Gastroesophageal sphincter (tissue), 4 donors: ENCODE measurements at regions not wholly inside any gene's neighbourhood (a gene's known extent, or its start where the extent isn't known, plus 50 kb on each side); places are given as distances from the start of the nearest gene placed in this dataset.
A peak's percentile ranks its signal among the peaks of the same experiment; 100 is the strongest.

Experiments
- ATAC-seq: fragments of 150-250 bp; one replicate; pipeline ENCODE4 v1.9.1; 2016; ENCODE audit warnings: mild to moderate bottlenecking, moderate library complexity
- H3K27ac ChIP-seq, 4 donors: fragments of 200-600 bp; sonication (generic) in 3 of 4; 1 replicate in 3 of 4; 2 replicates in 1 of 4; pipeline ENCODE4 v1.5.1; 2016 to 2019
- H3K27me3 ChIP-seq: fragments of 200-600 bp; sonication (generic); one replicate; pipeline ENCODE4 v1.5.1; 2019
- H3K36me3 ChIP-seq, 2 donors: fragments of 200-600 bp; sonication (generic); one replicate each; pipeline ENCODE4 v1.5.1; 2019; ENCODE audit warnings: control low read depth in 1 of 2
- H3K4me1 ChIP-seq, 3 donors: fragments of 200-600 bp; sonication (generic); 1 replicate in 2 of 3; 2 replicates in 1 of 3; pipeline ENCODE4 v1.5.1; 2016 to 2019; ENCODE audit warnings: control low read depth in 2 of 3
- H3K4me3 ChIP-seq, 2 donors: fragments of 200-600 bp; sonication (generic); one replicate each; pipeline ENCODE4 v1.5.1; 2019; ENCODE audit warnings: mild to moderate bottlenecking in 1 of 2, moderate library complexity in 1 of 2
- H3K9me3 ChIP-seq, 3 donors: fragments of 200-600 bp; sonication (generic); one replicate each; pipeline ENCODE4 v1.5.1; 2017 to 2019; ENCODE audit warnings: control low read depth in 2 of 3
- CTCF ChIP-seq, 4 experiments: fragments of 200-600 bp in 2 of 4; fragments of 450-650 bp in 2 of 4; sonication (generic) in 1 of 4; IDR thresholded peaks; one replicate each; pipeline ENCODE4 v1.5.1; 2017 to 2019; ENCODE audit warnings: antibody characterized with exemption in 4 of 4, mild to moderate bottlenecking in 2 of 4, moderate library complexity in 2 of 4
- EP300 ChIP-seq: sonication (generic); formaldehyde crosslinking; IDR thresholded peaks from one replicate; pipeline ENCODE4 v1.6.1; 2017; ENCODE audit warnings: antibody characterized with exemption, mild to moderate bottlenecking
- POLR2A ChIP-seq, 2 donors: fragments of 450-650 bp; IDR thresholded peaks; one replicate each; pipeline ENCODE4 v1.6.1; 2017; ENCODE audit warnings: antibody characterized with exemption in 2 of 2, mild to moderate bottlenecking in 2 of 2, moderate library complexity in 1 of 2
- POLR2AphosphoS5 ChIP-seq: sonication (generic); formaldehyde crosslinking; IDR thresholded peaks from one replicate; pipeline ENCODE4 v1.6.1; 2017; ENCODE audit warnings: antibody characterized with exemption
- WGBS, 2 donors: methylation state at CpG; one replicate each; pipeline ENCODE4 v1.1.5; 2018; ENCODE audit warnings: low coverage in 1 of 2; 5-methylcytosine and 5-hydroxymethylcytosine counted together

GRCh38 chr5:56476487-56476856, 243.3 kb upstream of the ANKRD55 start:
- H3K9me3 ChIP-seq: no peaks in the 10 kb centered on the region
- no peaks in the 10 kb centered on the region for H3K27me3 ChIP-seq
- ATAC-seq: no peak
- WGBS, 2 donors: 70 to 77% methylated on average over 4 to 5 of the region's 5 CpGs
- peak overlapping the region in 1 of 4 donors; percentile 8 for H3K27ac ChIP-seq
- no peaks in the 10 kb centered on the region for H3K36me3 ChIP-seq
- H3K4me3 ChIP-seq: no peak overlapping the region
- TF ChIP-seq CTCF (IDR thresholded peaks at IDR 0.05) (no peak), EP300 (no peak), POLR2AphosphoS5 (no peak), POLR2A (IDR thresholded peaks at IDR 0.05) (no peak)
- H3K4me1 ChIP-seq: peaks cover 0 to 46% (median 0%) of the 10 kb centered on the region in 3 donors

- H3K27ac ChIP-seq: no peak overlapping the region
- ATAC-seq: no peak
- whole genome bisulfite sequencing, 2 donors: 54 to 56% methylated on average over 4 of the region's 4 CpGs
- TF ChIP-seq CTCF (IDR thresholded peaks at IDR 0.05) (no peak), POLR2AphosphoS5 (no peak)
- no peak overlapping the region for H3K4me3 ChIP-seq
- no peaks in the 10 kb centered on the region for H3K9me3 ChIP-seq
- H3K36me3 ChIP-seq: no peaks in the 10 kb centered on the region
- no peaks in the 10 kb centered on the region for H3K27me3 ChIP-seq
- H3K4me1 ChIP-seq: peaks cover 0 to 41% (median 0%) of the 10 kb centered on the region in 3 donors
Observed at GRCh38 chr5:56475689-56476486, 242.8 kb upstream of the ANKRD55 start.

GRCh38 chr5:56471707-56472106, 238.6 kb upstream of the ANKRD55 start:
- WGBS, 2 donors: 88% methylated on average over 2 of the region's 2 CpGs; no CpG with 5 or more reads in 1 of the 2 donors
- no peak overlapping the region for H3K4me3 ChIP-seq
- H3K4me1 ChIP-seq: peaks cover 0 to 12% (median 0%) of the 10 kb centered on the region in 3 donors
- no peaks in the 10 kb centered on the region for H3K36me3 ChIP-seq
- no peaks in the 10 kb centered on the region for H3K27me3 ChIP-seq
- no peak overlapping the region for H3K27ac ChIP-seq
- no peaks in the 10 kb centered on the region for H3K9me3 ChIP-seq
- TF ChIP-seq POLR2A (IDR thresholded peaks at IDR 0.05) (no peak), POLR2AphosphoS5 (no peak), CTCF (IDR thresholded peaks at IDR 0.05) (no peak), EP300 (no peak)
- ATAC-seq: no peak

- Histone ChIP-seq H3K36me3 (no peaks in the 10 kb centered on the region), H3K27me3 (no peaks in the 10 kb centered on the region), H3K9me3 (no peaks in the 10 kb centered on the region), H3K27ac (no peak overlapping the region), H3K4me3 (no peak overlapping the region), H3K4me1 (peaks cover 0 to 8% (median 0%) of the 10 kb centered on the region in 3 donors)
- TF ChIP-seq POLR2AphosphoS5 (no peak), CTCF (IDR thresholded peaks at IDR 0.05) (no peak), EP300 (no peak), POLR2A (IDR thresholded peaks at IDR 0.05) (no peak)
- no peak for ATAC-seq
- WGBS, 2 donors: 80 to 82% methylated on average over 2 of the region's 7 CpGs
Observed at GRCh38 chr5:56470007-56470406, 236.9 kb upstream of the ANKRD55 start.

GRCh38 chr5:56468277-56468676, 235.1 kb upstream of the ANKRD55 start:
- no peak overlapping the region for H3K4me3 ChIP-seq
- ATAC-seq: no peak
- WGBS, 2 donors: 76 to 100% methylated on average over 1 to 3 of the region's 3 CpGs
- H3K9me3 ChIP-seq: no peaks in the 10 kb centered on the region
- no peak overlapping the region for H3K27ac ChIP-seq
- H3K27me3 ChIP-seq: no peaks in the 10 kb centered on the region
- no peak for TF ChIP-seq POLR2A (IDR thresholded peaks at IDR 0.05)
- no peak for TF ChIP-seq POLR2AphosphoS5
- TF ChIP-seq EP300: no peak
- TF ChIP-seq CTCF (IDR thresholded peaks at IDR 0.05): no peak
- no peaks in the 10 kb centered on the region for H3K36me3 ChIP-seq
- peaks cover 0 to 8% (median 0%) of the 10 kb centered on the region in 3 donors for H3K4me1 ChIP-seq
